Effector CD4-positive, alpha-beta T cell (primary cell): ENCODE measurements at regions not wholly inside any gene's neighbourhood (a gene's known extent, or its start where the extent isn't known, plus 50 kb on each side); places are given as distances from the start of the nearest gene placed in this dataset.
"Not testable (repeated sequence)": the region's sequence is repeated elsewhere in the genome, so short reads cannot be mapped to it uniquely, and the experiment has no call there.

Experiments
- DNase-seq: peaks from one replicate; pipeline ENCODE4 v3.0.0-alpha.2; 2020

DNA sequence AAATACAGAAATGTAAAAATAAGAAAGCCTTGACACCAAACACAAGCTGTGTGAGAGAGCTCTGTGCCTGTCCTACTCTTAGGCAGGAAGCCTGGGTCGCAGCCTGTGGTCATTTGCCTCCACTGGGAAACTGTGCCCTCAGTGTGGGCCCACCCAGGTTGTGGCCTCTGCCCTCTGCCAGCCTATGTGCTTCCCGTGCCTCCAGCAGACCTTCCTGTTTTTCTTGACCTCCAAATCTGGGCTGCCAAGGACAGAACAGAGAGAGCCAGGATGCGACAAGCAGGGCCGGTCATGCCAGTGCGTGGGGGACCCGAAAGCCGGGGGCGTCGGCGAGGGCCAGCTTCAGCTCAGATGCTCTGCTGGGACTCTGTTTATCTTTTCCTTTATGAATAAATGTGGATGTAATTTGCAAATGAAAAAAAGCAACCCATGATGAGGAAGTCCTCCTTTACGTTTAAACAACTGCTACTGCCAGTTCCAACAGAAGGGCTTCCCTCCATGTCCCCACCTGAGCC, 189.2 kb upstream of the EXOC2 start:
- DNase-seq, result no peak

DNA sequence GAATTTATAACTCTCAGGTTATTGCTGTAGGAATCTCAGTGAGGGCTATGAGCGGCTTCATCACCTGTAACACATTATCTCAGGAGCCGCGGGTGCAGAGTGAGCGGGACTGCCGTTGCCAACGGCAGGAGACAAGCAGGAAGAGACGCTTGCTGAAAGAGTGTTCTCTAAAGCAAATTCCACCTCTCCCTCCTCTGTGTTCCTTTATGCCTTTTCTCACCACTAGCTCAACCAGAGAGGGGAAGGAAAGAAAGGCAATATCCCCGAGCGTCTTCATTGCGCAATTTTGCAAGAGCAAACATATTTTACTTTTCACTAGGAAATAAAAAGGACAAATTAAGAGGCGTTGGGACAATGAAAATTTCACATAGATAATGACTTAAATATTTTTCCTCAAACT, 185.2 kb upstream of the EXOC2 start:
- no peak for DNase-seq

DNA sequence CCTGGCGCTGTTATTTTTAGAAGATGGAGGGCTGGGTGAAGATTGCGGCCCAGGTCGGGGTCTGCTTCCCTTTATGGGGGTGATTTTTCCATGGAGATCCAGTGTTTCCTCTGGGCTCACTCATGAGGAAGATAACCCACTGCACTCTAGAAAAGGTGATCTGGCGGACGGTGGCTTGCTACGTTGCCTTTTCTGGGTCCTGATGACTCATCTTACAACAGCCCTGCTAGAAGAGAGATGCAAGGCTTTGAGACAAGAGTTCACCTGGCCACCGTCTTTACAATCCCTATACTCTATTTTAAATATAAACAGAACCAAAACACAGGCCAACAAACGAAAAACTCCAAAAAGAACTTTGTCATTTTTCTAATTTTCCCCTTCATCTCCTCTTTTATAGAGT, 182.1 kb upstream of the EXOC2 start:
- DNase-seq, result no peak

DNA sequence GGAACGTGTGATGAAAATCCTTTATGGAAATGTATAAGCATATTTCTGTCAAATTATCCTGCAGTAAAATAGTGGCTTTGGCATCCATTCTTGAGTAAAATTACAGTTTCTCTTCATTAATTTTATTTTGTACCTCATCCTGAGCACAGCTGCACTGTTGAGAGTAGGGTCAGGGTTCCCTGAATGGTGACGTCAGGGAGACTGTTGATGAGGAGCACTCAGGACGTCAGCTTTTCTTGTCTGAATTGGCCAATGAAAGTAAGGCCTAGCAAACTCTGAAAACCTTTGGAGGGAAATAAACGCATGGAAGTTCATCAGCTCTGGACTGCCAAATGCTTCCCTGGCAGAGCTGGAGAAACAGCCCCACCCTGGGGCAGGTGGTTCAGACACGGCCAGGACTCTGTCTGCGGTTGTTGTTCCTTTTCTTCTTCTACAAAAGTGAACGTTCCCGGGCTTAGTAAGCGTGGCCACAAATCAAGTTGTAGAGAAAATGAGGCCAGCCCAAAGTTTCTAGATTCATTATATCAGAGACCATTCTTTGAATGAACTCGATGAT, 179.7 kb upstream of the EXOC2 start:
- no peak for DNase-seq

DNA sequence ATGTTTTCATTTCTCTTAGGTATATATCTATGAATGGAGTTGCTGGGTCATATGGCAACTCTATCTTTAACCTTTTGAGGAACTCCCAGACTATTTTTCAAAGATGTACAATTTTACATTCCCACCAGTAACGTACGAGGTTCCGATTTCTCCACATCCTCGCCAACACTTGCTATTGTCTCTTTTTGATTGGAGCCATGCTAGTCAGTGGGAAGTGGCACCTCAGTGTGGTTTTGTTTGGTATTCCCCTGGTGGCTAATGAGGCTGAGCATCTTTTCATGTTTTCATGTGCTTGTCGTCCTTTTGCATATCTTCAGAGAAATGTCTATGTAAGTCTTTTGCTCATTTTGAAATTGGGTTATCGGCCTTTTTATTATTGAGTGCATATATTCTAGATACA, 178.6 kb upstream of the EXOC2 start:
- DNase-seq, result no peak

DNA sequence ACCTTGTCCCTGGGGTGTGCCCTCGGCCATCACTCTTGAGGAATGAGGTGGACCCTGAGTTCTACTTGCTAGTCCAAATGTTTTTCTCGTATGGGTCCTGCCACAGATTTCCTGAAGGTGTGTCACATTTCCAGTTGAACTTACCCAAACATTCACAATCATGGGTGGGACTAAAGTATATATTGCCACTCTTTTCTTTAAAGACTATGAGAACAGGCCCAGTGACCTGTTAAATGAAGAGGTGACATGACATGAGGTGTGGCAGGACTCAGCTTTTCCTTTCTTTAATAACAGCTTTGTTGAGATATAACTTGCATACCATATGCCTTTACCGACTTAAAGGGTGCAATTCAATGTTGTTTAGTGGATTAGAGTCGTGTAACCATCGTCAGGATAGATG, 177.2 kb upstream of the EXOC2 start:
- no peak for DNase-seq

DNA sequence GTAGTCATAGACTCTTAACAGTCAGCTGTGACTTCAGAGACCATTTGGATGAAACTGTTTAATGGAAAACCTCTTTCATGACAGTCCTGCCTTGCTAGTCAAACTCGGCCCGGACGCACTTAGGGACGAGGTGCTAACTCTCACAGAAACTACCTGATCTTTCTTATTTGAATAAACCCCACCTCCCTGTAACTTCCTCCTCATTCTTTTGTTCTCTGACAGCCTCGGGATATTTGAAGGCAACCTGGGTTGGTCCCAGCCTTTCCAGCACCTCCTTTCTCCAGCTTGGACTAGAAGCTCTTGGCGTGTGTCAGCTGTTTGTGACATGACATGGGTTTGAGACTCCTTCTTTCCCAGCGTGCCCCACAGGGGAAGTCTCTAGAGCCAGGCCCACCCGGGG, 175.3 kb upstream of the EXOC2 start:
- no peak for DNase-seq

DNA sequence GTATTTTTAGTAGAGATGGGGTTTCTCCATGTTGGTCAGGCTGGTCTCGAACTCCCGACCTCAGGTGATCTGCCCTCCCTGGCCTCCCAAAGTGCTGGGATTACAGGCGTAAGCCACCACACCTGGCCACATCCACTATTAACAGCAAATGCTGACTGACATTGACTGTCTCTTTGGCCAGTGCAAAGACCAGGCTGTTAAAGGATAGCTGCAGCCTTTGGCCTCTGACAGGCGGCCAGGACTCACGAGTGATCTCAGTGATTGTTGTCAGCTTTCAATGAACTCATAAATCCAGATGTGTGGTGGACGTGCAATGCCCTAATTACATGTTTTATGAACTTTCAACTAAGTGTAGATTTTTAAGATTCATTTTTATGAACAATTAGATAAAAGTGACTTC, 174.4 kb upstream of the EXOC2 start:
- no peak for DNase-seq

DNA sequence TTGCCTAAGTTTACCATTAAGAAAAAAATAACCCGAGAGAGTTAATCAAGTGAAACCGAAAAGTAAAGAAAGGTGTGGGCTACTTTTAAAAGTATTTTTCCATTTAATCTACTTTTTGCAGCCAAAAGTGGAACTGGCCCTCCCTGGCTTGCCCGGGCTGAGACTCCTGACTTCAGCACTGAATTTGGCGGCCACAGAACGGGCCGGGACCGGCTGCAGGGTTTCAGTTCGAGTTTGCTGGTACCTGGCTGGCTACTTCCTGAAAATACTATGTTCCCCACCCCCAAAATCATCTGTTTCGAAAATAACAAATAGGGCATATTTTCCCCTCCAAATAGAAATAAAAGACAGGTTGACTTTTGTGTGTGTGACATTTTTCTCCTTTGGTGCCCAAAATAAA, 173.4 kb upstream of the EXOC2 start:
- no peak for DNase-seq

DNA sequence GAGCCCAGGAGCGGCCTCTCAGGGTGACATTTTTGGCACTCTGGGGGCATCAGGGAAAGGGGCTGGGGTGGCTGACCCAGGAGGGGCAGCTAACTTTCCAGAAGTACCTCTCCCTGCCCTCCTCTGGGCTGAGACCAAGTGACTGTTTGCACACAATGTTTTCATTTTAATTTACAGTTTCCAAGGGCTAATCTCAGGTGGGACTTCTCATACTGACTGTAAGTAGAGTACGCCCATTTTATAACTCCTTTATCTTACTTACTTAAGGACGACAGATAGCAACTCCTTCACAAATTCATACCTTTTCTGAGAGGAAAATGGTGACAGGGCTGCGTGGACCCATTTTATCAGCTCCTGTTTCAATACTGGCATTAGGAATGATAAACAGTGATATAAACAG, 172.9 kb upstream of the EXOC2 start:
- DNase-seq, result no peak

DNA sequence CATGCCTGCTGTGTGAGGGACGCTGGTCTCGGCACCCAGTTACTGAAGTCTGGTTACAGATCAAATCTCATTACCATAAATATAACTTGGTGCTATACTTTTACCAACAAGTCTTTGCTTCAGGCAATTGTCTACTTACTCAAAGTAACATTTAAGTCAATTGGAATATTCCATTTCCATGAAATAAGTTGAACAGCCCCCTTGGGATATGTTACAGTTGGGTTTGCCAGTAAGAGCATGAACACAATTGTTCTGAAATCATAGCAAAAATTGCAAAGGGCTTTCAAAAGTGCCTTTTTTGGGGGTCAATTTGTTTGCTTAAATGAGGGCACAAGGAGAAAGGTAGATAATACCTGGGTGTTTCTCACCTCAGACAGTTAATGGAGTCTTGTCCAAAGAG, 170.9 kb upstream of the EXOC2 start:
- DNase-seq, result no peak

DNA sequence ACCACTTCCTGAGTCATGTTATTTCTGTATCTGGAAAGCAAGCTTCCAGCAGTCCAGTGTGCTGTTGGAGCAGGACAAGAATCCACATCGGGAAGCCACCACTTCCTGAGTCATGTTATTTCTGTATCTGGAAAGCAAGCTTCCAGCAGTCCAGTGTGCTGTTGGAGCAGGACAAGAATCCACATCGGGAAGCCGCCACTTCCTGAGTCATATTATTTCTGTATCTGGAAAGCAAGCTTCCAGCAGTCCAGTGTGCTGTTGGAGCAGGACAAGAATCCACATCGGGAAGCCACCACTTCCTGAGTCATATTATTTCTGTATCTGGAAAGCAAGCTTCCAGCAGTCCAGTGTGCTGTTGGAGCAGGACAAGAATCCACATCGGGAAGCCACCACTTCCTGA, 170.2 kb upstream of the EXOC2 start:
- DNase-seq, result not testable (repeated sequence)

DNA sequence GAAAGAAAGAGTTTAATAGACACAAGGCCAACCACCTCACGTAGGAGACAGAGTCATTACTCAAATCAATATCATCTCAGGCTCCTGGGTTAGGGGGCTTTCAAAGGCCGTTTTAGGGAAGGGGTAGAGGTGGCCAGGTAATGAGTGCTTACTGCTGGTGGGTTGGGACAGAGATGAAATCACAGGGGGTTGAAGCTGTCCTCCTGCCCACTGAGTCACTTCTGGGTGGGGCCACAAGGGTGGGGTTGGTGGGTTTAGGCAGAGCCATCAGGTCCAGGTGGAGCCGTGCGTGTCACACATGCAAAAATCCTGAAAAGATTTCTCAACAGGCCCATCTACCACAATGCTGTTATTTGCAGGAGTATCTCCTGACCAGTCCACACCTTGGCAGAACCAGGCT, 167.0 kb upstream of the EXOC2 start:
- DNase-seq, result no peak

DNA sequence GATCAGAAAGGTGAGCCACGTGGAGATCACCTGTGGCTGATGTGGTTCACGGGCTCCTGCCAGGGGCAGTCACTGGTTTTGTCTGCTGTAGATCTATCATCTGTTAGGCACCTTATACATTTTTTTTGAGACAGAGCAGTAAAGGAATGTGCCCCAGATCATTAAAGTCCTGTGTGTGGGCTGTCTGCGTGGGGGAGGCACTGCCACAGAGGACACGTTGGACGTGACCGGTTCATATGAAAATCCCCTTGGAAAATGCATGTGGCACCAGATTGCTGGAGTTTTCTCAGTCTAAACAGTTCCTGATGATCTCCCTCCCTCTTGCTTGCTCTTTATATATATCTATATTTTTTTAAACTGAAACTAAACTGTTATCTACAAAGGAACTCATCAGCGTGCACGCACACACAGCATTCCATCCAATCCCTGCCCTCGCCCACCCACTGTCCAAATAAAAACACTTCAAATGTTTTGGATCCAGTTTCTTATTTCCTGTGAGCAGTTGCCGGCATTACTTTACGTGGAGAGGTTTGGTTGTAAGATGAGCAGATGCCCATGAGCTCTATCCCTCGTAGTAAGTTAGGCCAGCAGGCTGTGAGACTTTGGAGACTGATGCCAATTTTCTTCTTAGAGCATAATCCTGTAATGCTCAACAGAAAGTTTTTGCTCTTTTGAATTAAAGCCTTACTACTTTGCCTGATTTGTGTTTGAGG, 161.6 kb upstream of the EXOC2 start:
- DNase-seq, result no peak

DNA sequence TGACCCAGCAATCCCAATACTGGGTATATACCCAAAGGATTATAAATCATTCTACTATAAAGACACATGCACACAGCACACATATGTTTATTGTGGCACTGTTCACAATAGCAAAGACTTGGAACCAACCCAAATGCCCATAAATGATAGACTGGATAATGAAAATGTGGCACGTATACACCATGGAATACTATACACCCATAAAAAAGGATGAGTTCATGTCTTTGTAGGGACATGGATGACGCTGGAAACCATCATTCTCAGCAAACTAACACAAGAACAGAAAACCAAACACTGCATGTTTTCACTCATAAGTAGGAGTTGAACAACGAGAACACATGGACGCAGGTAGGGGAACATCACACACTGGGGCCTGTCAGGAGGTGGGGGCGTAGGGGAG, 159.3 kb upstream of the EXOC2 start:
- not testable (repeated sequence) for DNase-seq

DNA sequence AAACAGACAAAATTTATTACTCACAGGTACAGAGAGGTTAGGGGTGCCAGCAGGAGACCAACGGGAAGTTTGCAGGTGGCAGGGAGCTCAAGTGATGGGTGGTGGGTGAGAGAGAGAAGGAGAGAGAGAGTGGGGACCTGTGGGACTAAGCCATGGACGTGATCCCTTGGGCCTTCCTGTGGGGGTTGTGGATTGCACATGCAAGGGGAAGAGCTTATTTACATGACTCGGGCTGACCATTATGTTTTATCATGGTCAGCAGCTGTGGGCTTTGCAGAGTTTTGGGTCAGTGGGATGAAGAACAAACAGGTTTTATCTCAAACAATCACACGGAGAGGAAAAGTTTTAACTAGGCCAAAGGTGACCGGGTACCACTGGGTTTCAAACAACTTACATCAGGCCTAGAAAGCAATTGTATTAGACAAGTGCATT, 156.2 kb upstream of the EXOC2 start:
- DNase-seq, result no peak

DNA sequence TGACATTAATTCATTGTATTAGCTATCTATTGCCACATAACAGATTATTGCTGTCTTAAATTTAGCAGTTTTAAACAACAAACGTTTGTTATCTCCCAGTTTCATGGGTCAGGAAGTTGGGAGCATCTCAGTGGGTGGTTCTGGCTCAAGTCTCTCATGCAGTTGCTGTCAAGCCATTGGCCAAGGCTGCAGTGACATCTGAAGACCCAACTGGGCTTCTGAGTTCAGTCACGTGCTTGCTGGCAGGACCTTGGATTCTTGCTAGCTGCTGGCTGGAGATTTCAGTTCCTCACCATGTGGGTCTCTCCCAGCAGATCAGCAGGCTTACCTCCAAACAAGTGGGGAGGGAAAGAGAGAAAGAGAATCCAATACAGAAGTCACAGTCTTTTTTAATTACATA, 152.6 kb upstream of the EXOC2 start:
- no peak for DNase-seq

DNA sequence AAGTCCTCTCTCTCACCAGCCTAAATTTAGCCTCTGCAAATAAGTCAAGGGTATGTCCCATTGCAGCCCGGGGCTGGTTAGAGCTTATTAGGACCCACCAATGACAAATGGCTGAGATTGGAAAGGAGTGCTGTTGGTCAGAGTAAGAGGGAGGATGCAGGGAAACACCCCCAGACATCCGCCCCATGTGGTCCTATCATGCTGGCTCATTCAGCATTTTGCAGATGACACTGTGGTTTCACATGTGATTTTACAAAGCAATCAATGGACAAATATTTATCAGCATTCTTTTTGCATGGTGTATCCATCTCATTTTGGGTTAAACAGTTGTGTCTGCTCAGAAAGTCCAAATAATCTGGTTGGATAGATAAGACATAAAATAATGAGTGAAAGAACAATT, 152.2 kb upstream of the EXOC2 start:
- DNase-seq, result no peak

DNA sequence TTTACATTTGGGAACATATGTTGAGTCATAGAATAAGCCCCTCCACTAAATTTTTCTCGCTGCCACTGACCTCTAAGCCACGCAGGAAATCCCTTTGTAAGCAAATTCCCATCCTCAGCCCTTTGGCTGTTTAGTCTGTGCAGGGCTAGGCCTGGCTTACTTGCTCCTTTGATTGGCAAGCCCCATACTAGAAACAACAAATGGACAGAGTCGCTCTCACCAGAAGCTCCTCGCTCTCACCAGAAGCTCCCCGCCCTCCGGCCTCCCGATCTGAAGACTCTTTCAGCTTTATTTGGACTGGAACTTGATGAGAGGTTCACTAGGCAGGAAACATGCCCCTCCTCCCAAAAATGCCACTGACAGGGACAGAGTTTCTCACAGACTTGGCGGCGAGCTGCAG, 149.2 kb upstream of the EXOC2 start:
- DNase-seq, result no peak

DNA sequence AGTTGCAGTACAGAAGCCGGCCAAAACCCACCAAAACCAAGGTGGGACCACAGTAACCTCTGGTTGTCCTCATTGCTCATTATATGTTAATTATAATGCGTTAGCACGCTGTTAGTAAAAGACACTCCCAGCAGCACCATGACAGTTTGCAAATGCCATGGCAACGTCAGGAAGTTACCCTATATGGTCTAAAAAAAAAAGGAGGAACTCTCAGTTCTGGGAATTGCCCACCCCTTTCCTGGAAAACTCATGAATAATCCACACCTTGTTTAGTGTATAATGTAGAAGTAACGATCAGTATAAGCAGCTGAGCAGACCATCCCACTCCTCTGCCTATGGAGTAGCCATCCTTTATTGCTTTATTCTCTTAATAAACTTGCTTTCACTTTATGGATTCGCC, 148.6 kb upstream of the EXOC2 start:
- no peak for DNase-seq

DNA sequence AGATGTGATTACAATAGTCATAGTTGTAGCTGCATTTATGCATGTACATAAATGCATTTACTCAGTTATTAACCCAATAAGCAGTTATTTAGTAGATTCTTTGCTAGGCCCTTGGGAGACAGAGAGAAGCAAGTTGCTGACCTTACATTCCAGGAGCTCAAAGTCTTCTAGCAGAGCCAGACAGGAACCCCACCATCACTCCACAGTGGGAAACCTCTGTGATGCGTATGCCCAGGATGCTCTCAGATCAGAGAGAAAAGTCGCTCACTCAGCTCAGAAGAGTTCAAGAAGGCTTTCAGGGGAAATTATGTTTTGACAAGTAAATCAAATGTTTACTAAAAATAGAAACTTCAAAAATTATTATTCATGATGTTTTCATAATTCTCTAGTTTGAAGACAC, 146.3 kb upstream of the EXOC2 start:
- no peak for DNase-seq

DNA sequence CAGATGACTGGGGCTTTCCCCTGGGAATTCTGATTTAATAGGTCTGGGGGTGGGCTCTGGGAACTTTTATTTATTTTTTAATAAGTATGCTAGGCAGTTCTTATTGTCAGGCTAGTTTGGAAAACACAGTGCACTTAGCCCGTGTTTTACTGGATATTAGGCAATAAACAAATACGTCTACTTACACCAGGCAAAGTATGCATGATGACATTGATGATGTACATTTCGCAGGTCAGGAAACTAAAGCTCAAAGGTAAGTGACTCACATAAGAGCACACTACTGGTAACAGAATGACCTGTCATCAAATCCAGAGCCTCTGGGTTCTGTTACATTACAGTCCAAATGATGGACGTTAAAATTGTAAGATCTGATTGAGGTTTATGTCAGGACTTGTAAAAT, 144.4 kb upstream of the EXOC2 start:
- no peak for DNase-seq

DNA sequence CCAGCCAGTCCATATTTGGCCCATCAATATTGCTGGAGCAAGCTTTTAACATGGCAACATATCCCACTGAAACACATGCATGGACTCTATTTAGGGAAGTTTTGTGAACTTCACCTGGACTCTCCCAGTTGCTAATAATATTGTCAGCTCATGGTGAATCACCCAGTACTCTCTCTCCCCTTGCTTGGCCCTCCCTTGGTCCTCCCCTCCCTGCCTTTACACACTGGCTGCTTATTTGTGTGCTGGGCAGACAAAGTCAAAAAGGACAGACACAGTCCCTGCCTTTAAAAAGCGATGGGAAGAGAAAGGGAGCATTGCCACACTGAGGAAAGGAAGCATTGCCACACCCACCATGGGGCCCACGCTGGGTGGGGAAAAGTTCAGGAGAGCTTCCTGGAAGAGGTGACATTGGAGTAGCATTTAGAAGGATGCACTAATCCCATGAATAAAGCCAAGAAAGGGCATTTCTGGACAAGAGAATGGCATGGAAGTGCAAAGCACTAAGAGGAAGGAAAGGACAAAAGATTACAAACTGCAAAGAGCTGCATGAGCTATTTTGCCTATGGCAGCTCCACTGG, 143.4 kb upstream of the EXOC2 start:
- DNase-seq, result no peak

DNA sequence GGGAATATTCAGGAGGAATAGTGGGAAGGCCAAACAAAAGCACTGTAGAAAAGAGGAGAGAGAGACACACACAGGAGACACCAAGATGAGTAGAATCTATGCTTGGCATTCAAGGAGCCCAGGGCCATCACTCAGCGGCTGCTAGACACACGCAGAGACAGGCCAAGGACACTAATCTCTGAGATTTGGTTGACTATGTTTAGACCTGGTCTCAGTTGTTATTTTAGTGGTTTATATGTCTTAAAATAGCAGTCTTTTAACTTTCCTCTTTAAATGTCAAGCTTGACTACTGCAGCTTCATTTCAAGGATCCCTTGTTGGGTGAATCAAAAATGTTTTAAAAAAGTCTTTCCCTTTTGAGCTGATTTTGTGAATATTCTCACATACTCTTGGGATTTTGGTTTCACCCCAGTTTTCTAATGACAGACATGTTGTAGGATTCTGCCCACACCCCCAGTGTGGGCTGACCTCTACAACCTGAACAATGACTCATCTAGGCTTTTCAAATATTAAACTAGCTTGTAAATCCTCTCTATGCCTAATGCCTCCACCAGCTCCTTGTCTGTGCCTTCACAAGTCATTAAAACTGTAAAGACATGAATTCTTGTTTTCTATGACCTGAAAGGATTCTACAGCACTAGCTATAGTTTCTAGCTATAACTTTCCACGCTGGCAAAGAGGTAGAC, 142.7 kb upstream of the EXOC2 start:
- no peak for DNase-seq
